LNCaP clone FGC (cell line): ENCODE measurements at regions not wholly inside any gene's neighbourhood (a gene's known extent, or its start where the extent isn't known, plus 50 kb on each side); places are given as distances from the start of the nearest gene placed in this dataset.

Experiments
- DNase-seq: peaks from one replicate; pipeline ENCODE4 v3.0.0-alpha.2; 2011; ENCODE audit warnings: low read depth
- H3K4me3 ChIP-seq: 2 replicates; pipeline ENCODE4 v1.5.1; 2011; ENCODE audit warnings: mild to moderate bottlenecking, low read depth, low read length, control low read depth
- CTCF ChIP-seq: IDR thresholded peaks from 2 replicates; pipeline ENCODE4 v1.5.1; 2012; ENCODE audit warnings: mild to moderate bottlenecking; ENCODE audit not compliant: control insufficient read depth, insufficient read depth; ENCODE audit errors: extremely low read depth

- TF ChIP-seq CTCF, result no peak
- no peak for DNase-seq
- H3K4me3 ChIP-seq, result no peak overlapping the region
These were observed 858.5 kb upstream of the PTPRD start for GRCh38 chr9:11471321-11471720.

- no peak for TF ChIP-seq CTCF
- no peak overlapping the region for H3K4me3 ChIP-seq
- no peak for DNase-seq
These were observed 888.0 kb upstream of the PTPRD start for GRCh38 chr9:11500780-11501179.

DNA sequence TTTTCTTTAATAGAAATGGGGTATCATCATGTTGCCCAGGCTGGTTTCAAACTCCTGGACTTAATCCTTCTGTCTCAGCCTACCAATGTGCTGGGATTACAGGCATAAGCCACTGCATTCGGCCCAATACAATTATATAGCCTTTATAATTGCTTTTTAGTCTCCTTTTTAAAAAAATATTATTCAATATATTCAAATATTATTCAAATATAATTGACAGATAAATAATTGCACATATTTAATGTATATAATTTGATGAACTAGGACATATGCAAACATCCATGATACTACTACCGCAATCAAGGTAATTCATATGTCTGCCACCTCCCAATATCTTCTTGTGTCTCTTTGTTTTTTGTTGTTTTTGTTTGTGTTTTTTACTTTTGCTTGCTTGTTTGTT, 894.2 kb upstream of the PTPRD start:
- no peak overlapping the region for H3K4me3 ChIP-seq
- no peak for DNase-seq
- no peak for TF ChIP-seq CTCF

- DNase-seq, result no peak
- TF ChIP-seq CTCF, result no peak
- no peak overlapping the region for H3K4me3 ChIP-seq
These were observed 924.8 kb upstream of the PTPRD start for GRCh38 chr9:11537566-11537965.

GRCh38 chr9:11542781-11543180, 930.0 kb upstream of the PTPRD start:
- no peak overlapping the region for H3K4me3 ChIP-seq
- no peak for DNase-seq
- no peak for TF ChIP-seq CTCF

GRCh38 chr9:11546231-11546630, 933.4 kb upstream of the PTPRD start:
- DNase-seq, result no peak
- no peak overlapping the region for H3K4me3 ChIP-seq
- TF ChIP-seq CTCF, result no peak

- no peak overlapping the region for H3K4me3 ChIP-seq
- DNase-seq, result no peak
- no peak for TF ChIP-seq CTCF
These were observed 936.6 kb upstream of the PTPRD start for GRCh38 chr9:11549311-11549794.
